ENCODE measurements at regions not wholly inside any gene's neighbourhood (a gene's known extent, or its start where the extent isn't known, plus 50 kb on each side); places are given as distances from the start of the nearest gene placed in this dataset.

DNA sequence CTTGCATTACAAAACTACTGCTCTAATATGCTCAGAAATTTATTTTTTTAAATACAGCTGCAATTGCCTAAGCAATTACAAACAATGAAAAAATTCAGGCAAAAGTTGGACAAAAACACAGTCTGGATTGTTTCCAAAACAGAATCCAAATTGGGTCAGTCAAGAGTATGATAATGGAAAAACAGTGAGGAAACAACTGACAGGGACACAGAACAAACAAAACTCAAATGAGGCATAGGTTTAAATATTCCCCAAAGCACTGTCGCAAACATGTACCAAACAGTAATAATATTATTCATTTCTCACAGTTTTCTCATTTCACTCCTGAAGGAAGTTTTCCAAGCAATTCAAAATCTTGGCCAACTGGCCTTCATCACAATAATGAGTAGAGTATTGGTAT lies 386.6 kb downstream of the CENPC start:
- CTCF ChIA-PET = no interaction called here
- POLR2A ChIA-PET = no interaction called here

DNA sequence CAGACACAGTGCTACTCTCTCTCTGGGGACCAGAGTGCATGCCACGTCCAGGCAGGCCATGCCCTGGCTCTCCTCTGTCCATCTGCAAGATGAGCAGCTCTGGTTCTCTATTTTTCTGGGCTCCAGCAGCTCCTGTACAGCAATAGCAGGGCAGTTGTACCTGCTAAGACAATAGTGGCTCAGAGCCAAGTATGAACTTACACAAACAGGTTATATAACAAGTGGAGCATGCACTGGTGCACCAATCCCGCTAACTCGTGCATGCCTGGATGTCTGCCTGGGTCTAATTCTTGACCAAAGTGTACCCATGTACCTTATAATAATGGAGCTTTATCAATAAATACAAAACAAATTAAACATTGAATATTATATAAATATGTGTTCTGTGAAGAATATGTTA lies 392.3 kb downstream of the CENPC start:
- CTCF ChIA-PET = no interaction called here
- DNase-seq (ENCODE audit: extremely low spot score) = no peak
- POLR2A ChIA-PET = no interaction called here
- TF ChIP-seq HDGF (IDR thresholded peaks at IDR 0.05; ENCODE audit: borderline replicate concordance) (no peak), ZNF384 (IDR thresholded peaks at IDR 0.05) (no peak), CTBP1 (IDR thresholded peaks at IDR 0.05; ENCODE audit: borderline replicate concordance) (no peak), L3MBTL2 (conservative IDR thresholded peaks at IDR 0.05) (no peak), LEF1 (IDR thresholded peaks at IDR 0.05; ENCODE audit: borderline replicate concordance) (no peak), FOXA1 (IDR thresholded peaks at IDR 0.05) (no peak), FOXK2 (IDR thresholded peaks at IDR 0.05) (no peak), ARNT (IDR thresholded peaks at IDR 0.05) (no peak), NFRKB (IDR thresholded peaks at IDR 0.05) (no peak), SUZ12 (IDR thresholded peaks at IDR 0.05) (no peak), SP1 (IDR thresholded peaks at IDR 0.05) (no peak)

More for the DNA sequence above, 386.6 kb downstream of the CENPC start:
- TF ChIP-seq LEF1 (IDR thresholded peaks at IDR 0.05; ENCODE audit: borderline replicate concordance) (no peak), ZNF384 (IDR thresholded peaks at IDR 0.05) (no peak)
- no peak for DNase-seq (ENCODE audit: extremely low spot score)

DNA sequence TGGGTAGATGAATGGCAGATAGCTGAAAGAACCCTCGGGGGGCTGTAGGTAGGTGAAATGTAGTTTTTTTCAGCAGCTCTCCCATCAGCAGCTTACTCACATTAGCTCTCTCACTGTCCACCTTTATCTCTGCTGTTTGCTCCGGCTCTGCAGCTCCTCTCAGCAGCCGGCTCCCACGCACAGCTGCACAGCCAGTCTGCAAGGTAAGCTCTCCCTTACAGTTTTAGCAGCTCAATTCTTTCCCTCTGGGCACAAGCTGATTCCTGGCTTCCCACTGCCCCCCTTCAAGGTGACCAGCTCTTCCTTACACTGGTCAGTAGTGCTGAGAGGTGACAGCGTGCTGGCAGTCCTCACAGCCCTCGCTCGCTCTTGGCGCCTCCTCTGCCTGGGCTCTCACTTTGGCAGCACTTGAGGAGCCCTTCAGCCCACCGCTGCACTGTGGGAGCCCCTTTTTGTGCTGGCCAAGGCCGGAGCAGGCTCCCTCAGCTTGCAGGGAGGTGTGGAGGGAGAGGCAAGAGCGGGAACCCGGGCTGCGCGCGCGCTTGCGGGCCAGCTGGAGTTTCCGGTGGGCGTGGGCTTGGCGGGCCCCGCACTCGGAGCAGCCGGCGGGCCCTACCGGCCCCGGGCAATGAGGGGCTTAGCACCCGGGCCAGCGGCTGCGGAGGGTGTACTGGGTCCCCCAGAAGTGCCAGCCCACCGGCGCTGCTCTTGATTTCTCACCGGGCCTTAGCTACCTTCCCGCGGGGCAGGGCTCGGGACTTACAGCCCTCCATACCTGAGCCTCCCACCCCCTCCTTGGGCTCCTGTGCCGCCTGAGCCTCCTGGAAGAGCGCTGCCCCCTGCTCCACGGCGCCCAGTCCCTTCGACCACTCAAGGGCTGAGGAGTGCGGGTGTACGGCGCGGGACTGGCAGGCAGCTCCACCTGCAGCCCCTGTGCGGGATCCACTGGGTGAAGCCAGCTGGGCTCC lies 393.6 kb downstream of the CENPC start:
- ChIA-PET POLR2A (no interaction called here), CTCF (no interaction called here)
- TF ChIP-seq CTBP1 (IDR thresholded peaks at IDR 0.05; ENCODE audit: borderline replicate concordance) (no peak), PKNOX1 (IDR thresholded peaks at IDR 0.05) (no peak), FOXK2 (IDR thresholded peaks at IDR 0.05) (no peak), SP1 (IDR thresholded peaks at IDR 0.05) (no peak), FOXA1 (IDR thresholded peaks at IDR 0.05) (no peak), ELF4 (IDR thresholded peaks at IDR 0.05) (no peak), HDGF (IDR thresholded peaks at IDR 0.05; ENCODE audit: borderline replicate concordance) (no peak), BHLHE40 (IDR thresholded peaks at IDR 0.05; ENCODE audit: borderline replicate concordance) (no peak), SUZ12 (IDR thresholded peaks at IDR 0.05) (no peak), L3MBTL2 (conservative IDR thresholded peaks at IDR 0.05) (no peak), NFRKB (IDR thresholded peaks at IDR 0.05) (no peak), FOXM1 (IDR thresholded peaks at IDR 0.05; ENCODE audit: borderline replicate concordance) (no peak)
- no peak for DNase-seq (ENCODE audit: extremely low spot score)

- CTCF ChIA-PET = no interaction called here
- TF ChIP-seq FOXA1 (IDR thresholded peaks at IDR 0.05) = no peak
- no peak for TF ChIP-seq ZNF384 (IDR thresholded peaks at IDR 0.05)
- TF ChIP-seq SP1 (IDR thresholded peaks at IDR 0.05) = no peak
- no peak for TF ChIP-seq PKNOX1 (IDR thresholded peaks at IDR 0.05)
- TF ChIP-seq ARNT (IDR thresholded peaks at IDR 0.05) = no peak
- TF ChIP-seq TARDBP (IDR thresholded peaks at IDR 0.05) = no peak
- TF ChIP-seq L3MBTL2 (conservative IDR thresholded peaks at IDR 0.05) = no peak
- no peak for TF ChIP-seq FOXM1 (IDR thresholded peaks at IDR 0.05; ENCODE audit: borderline replicate concordance)
- TF ChIP-seq LEF1 (IDR thresholded peaks at IDR 0.05; ENCODE audit: borderline replicate concordance) = no peak
- TF ChIP-seq SUZ12 (IDR thresholded peaks at IDR 0.05) = no peak
- no peak for TF ChIP-seq BHLHE40 (IDR thresholded peaks at IDR 0.05; ENCODE audit: borderline replicate concordance)
- no peak for TF ChIP-seq HDGF (IDR thresholded peaks at IDR 0.05; ENCODE audit: borderline replicate concordance)
- TF ChIP-seq ELF4 (IDR thresholded peaks at IDR 0.05) = no peak
- POLR2A ChIA-PET = no interaction called here
- DNase-seq (ENCODE audit: extremely low spot score) = no peak
Measured at GRCh38 chr4:67141586-67141985, 403.7 kb downstream of the CENPC start.

DNA sequence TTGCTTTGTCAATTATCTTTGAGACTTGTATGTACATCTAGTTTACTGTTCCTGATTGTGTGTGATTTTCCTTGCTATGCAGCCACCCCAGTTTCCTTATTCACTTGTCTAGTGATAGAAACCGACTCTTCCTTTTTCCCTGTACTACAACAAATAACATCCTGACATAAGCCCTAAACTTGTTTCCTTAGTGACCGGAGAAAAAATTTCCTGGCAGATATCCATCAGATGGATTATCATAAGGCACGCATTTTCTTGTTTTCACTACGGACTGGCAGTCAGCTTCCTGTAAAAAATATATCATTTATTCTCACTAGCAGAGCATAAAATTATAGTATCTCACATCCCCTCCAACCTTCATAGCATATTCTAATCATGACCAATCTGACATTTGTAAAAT lies 410.7 kb downstream of the CENPC start:
- ChIA-PET POLR2A (no interaction called here), CTCF (no interaction called here)
- no peak for DNase-seq (ENCODE audit: extremely low spot score)
- TF ChIP-seq HDGF (IDR thresholded peaks at IDR 0.05; ENCODE audit: borderline replicate concordance) (no peak), LEF1 (IDR thresholded peaks at IDR 0.05; ENCODE audit: borderline replicate concordance) (no peak), ARNT (IDR thresholded peaks at IDR 0.05) (no peak), SUZ12 (IDR thresholded peaks at IDR 0.05) (no peak), FOXK2 (IDR thresholded peaks at IDR 0.05) (no peak), CTBP1 (IDR thresholded peaks at IDR 0.05; ENCODE audit: borderline replicate concordance) (no peak), SP1 (IDR thresholded peaks at IDR 0.05) (no peak), ZNF384 (IDR thresholded peaks at IDR 0.05) (no peak), FOXA1 (IDR thresholded peaks at IDR 0.05) (no peak), PKNOX1 (IDR thresholded peaks at IDR 0.05) (no peak), TARDBP (IDR thresholded peaks at IDR 0.05) (no peak), ELF4 (IDR thresholded peaks at IDR 0.05) (no peak), NFRKB (IDR thresholded peaks at IDR 0.05) (no peak), BHLHE40 (IDR thresholded peaks at IDR 0.05; ENCODE audit: borderline replicate concordance) (no peak), FOXM1 (IDR thresholded peaks at IDR 0.05; ENCODE audit: borderline replicate concordance) (no peak), L3MBTL2 (conservative IDR thresholded peaks at IDR 0.05) (no peak)

GRCh38 chr4:67133162-67133561 lies 412.1 kb downstream of the CENPC start:
- TF ChIP-seq ARNT (IDR thresholded peaks at IDR 0.05) = no peak
- no peak for TF ChIP-seq ELF4 (IDR thresholded peaks at IDR 0.05)
- no peak for DNase-seq (ENCODE audit: extremely low spot score)
- ChIA-PET CTCF (no interaction called here), POLR2A (no interaction called here)
